GM11168 (cell line): ENCODE measurements at regions not wholly inside any gene's neighbourhood (a gene's known extent, or its start where the extent isn't known, plus 50 kb on each side); places are given as distances from the start of the nearest gene placed in this dataset.

Experiments used
- in situ Hi-C: fragments of 300-500 bp; cut with MboI; formaldehyde crosslinking; loops from one replicate; pipeline ENCODE4 v1.12.0; 2022; ENCODE audit warnings: low sequenced_read_pairs; ENCODE audit not compliant: unreplicated experiment

- in situ Hi-C loops: no loop called here
Observed at GRCh38 chr2:196248467-196249094, 77.2 kb upstream of the STK17B start.

- in situ Hi-C loops: no loop called here
Observed at GRCh38 chr2:196249171-196249570, 77.8 kb upstream of the STK17B start.

GRCh38 chr2:196249860-196250259 is 78.5 kb upstream of the STK17B start:
- in situ Hi-C loops: no loop called here

GRCh38 chr2:196251132-196251531 is 79.8 kb upstream of the STK17B start:
- in situ Hi-C loops: no loop called here

GRCh38 chr2:196252408-196253115 is 81.2 kb upstream of the STK17B start:
- in situ Hi-C loops: no loop called here

- in situ Hi-C loops: no loop called here
Observed at GRCh38 chr2:196253116-196253480, 81.7 kb upstream of the STK17B start.

GRCh38 chr2:196256585-196256984 is 85.2 kb upstream of the STK17B start:
- in situ Hi-C loops: no loop called here

- in situ Hi-C loops: no loop called here
Observed at GRCh38 chr2:196257086-196257485, 85.7 kb upstream of the STK17B start.

GRCh38 chr2:196258407-196258806 is 87.0 kb upstream of the STK17B start:
- in situ Hi-C loops: no loop called here

GRCh38 chr2:196259507-196260481 is 88.4 kb upstream of the STK17B start:
- in situ Hi-C loops: loop anchor here (5.0 kb wide), 1 partner anchor 87 kb away; the partner anchor contains the start of gene STK17B

- in situ Hi-C loops: loop anchor here (5.0 kb wide), 1 partner anchor 88 kb away; the partner anchor contains the start of gene STK17B
Observed at GRCh38 chr2:196260546-196260945, 89.2 kb upstream of the STK17B start.

- in situ Hi-C loops: loop anchor here (5.0 kb wide), 1 partner anchor 90 kb away; the partner anchor contains the start of gene STK17B
Observed at GRCh38 chr2:196262606-196263005, 91.2 kb upstream of the STK17B start.

- in situ Hi-C loops: loop anchor here (5.0 kb wide), 1 partner anchor 91 kb away; the partner anchor contains the start of gene STK17B
Observed at GRCh38 chr2:196263181-196263747, 91.9 kb upstream of the STK17B start.

GRCh38 chr2:196266351-196266750 is 95.0 kb upstream of the STK17B start:
- in situ Hi-C loops: no loop called here

- in situ Hi-C loops: no loop called here
Observed at GRCh38 chr2:196266855-196267254, 95.5 kb upstream of the STK17B start.

- in situ Hi-C loops: no loop called here
Observed at GRCh38 chr2:196268025-196268424, 96.6 kb upstream of the STK17B start.

- in situ Hi-C loops: no loop called here
Observed at GRCh38 chr2:196268538-196269338, 97.4 kb upstream of the STK17B start.

GRCh38 chr2:196271795-196272194 is 100.4 kb upstream of the STK17B start:
- in situ Hi-C loops: no loop called here

- in situ Hi-C loops: no loop called here
Observed at GRCh38 chr2:196274387-196274809, 103.0 kb upstream of the STK17B start.
